ENCODE measurements at regions not wholly inside any gene's neighbourhood (a gene's known extent, or its start where the extent isn't known, plus 50 kb on each side); places are given as distances from the start of the nearest gene placed in this dataset.
"Not testable (repeated sequence)": the region's sequence is repeated elsewhere in the genome, so short reads cannot be mapped to it uniquely, and the experiment has no call there.

GRCh38 chr9:129307227-129307970 lies 129.3 kb upstream of the IER5L start:
- ATAC-seq, result no peak

DNA sequence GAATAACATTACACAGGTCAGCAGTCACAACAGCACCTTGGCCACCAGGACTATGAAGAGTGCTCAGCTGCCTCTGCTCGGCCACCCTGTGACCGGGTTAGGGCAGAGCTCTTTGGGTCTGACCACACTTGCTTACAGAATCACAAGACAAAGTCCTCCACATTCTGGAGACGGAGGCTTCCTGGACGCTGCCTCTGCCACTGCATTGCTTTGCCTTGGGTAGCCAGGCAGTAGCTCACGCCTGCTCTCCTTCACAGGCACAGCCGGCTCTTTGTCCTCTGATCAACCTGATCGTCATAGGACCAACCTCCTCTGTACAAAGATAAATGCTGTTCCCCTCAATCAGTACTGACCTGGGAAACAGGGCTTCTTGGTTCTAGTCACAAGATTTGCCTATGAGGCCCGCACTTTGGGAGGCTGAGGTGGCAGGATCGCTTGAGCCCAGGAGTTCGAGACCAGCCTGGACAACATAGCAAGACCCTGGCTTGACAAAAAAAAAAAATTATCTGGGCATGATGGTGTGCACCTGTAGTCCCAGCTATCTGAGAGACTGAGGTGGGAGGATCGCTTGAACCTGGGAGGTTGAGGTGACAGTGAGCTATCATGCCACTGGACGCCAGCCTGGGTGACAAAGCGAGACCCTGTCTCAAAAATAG lies 128.4 kb upstream of the IER5L start:
- ATAC-seq, result no peak

DNA sequence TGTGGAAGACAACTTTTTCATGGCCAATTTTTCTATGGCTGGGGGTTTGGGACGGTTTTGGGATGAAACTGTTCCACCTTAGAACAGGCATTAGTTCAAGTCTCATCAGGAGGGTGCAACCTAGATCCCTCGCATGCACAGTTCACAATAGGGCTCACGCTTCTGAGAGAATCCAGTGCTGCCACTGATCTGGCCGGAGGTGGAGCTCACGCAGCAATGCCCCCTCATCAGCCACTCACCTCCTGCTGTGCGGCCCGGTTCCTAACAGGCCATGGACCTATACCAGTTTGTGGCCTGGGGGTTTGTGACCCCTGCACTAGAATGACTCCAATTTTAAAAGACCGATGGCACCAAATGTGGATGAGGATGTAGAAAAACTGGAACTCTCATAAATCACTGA lies 127.2 kb upstream of the IER5L start:
- ATAC-seq, result no peak

GRCh38 chr9:129301941-129302340 lies 123.9 kb upstream of the IER5L start:
- no peak for ATAC-seq

DNA sequence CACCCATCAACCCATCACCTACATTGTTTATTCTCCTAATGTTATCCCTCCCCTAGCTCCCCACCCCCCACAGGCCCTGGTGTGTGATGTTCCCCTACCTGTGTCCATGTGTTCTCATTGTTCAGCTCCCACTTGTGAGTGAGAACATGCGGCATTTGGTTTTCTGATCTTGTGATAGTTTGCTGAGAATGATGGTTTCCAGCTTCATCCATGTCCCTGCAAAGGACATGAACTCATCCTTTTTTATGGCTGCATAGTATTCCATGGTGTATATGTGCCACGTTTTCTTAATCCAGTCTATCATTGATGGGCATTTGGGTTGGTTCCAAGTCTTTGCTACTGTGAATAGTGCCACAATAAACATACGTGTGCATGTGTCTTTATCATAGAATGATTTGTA lies 118.1 kb upstream of the IER5L start:
- not testable (repeated sequence) for ATAC-seq

- ATAC-seq, result peak; percentile 16
These were observed 113.0 kb upstream of the IER5L start for GRCh38 chr9:129291041-129291501.

GRCh38 chr9:129290606-129291005 lies 112.5 kb upstream of the IER5L start:
- peak; percentile 16 for ATAC-seq

- ATAC-seq, result no peak
These were observed 111.8 kb upstream of the IER5L start for GRCh38 chr9:129289883-129290282.

GRCh38 chr9:129289131-129289731 lies 111.2 kb upstream of the IER5L start:
- no peak for ATAC-seq

DNA sequence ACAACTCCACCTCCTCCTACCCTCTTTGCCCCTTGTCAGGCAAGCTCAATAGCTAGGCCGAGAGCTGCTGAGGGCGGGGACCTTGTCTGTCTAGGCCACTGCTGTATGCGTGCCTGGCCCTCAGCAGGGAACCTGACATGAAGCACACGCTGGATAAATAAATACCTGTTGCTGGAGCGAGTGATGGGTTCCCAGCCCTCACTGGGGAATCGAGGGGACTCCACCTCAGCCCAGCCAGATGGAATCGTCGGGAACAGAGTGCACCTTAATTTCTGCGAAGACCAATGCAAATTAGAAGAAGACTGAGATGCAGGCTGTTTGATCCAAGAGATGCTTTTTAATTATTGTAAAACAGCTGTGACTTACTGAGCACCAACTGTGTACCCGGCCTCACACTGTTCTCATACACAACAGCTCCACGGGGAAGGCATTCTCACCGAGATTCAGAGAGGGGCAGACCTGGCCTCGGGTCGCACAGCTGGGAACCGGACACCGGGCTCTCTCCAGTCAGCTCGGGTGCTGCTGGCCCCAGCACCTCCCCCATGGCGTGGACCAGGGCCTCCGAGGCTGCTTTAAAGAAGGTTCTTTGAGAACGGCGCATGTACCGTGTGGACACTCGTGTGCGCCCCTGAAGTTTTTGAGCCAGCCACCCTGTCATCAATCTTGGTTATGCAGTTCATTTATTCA lies 109.7 kb upstream of the IER5L start:
- no peak for ATAC-seq

DNA sequence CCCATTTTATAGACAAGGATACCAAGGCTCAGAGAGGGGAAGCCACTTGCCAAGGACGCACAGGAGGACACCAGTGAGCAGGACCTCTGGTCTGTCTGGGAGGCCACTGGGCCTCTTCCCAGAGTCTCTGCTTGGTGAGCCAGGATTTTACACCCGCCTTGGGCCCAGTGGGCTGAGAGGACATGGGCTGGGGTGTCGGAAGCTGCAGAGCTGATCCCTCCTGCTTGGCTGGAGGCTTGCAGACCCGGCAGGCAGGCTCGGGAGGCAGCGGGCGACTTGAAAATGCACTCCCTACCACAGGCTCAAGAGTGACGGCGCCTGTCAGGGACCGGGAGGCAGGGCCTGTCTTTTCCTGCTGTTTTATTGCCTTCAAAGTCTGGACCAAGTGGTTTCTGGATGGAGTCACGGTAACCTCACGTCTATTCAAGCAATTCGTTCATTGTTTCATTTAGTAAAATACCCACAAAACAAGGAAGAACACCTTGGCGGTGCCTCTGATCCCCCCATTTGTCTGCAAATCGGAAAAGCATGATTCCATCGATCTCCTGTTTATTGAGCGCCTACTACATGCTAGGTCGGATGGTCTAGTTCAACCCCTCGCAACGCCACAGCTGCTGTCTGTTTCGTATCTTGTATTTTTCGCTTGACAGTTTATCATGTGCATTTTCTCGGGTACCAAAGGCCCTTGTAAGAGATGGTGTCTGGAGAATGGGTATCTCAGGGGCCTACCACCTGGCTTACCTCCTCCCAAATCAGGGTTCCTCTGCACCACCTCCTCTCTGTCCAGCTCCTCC lies 108.1 kb upstream of the IER5L start:
- ATAC-seq, result no peak

- ATAC-seq, result no peak
These were observed 107.3 kb upstream of the IER5L start for GRCh38 chr9:129285382-129285781.

DNA sequence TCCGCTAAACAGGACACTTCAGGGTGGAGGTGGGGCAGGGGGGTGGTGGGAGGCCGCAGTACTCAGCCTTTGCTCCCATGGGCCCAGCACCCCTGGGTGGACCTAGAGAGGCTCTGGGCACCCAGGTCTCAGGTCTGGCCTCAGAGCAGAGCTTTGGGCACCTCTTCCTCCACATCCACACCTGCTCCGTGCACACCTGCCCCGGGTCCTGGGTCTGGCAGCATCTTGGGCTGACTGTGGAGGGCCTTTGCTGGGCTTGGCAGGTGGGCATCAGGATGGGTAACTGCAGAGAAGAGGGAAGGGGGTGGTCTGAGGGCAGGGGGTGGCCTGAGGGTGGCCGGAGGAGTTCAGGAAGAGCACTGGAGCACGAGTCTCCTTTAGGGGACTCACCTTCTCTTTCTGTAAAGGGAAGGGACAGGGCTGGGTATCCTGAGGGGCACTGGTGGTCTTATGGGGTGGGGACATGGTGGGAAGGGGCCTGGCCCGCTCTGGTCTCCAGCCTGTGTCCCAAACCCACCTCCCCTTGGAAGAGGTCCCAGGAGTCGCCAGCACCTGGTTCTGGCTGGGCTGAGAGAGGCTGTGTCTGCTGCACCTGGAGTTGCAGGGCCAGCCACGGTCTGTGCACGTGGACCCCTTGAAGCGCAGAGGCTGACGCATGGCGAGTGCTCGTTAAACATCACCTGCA lies 106.7 kb upstream of the IER5L start:
- ATAC-seq, result no peak

GRCh38 chr9:129283705-129284606 lies 105.9 kb upstream of the IER5L start:
- ATAC-seq, result no peak

GRCh38 chr9:129283291-129283691 lies 105.2 kb upstream of the IER5L start:
- ATAC-seq, result no peak

DNA sequence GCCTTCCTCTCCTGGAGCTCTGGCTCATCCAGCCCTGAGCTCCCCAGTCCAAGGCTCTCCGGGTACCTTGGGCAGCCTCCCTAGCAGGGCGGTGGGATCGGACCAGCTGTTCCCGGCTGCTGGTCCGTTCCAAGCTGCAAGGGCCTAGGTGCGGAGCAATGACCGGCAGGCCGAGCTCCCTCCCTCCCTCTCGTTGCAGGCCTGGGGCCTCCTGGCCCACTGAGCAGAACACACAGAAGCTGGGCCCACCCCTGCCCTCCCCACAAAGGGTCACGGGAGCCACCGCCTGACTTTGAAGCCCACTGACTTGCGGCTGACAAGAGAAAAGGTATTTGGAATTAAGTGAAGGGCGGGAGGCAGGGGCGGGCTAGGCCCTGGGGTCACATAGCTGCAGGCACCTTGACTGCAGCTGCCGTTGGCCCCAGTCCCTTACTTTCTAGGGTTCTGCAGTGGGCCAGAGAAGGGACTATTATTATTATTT lies 104.7 kb upstream of the IER5L start:
- no peak for ATAC-seq

- no peak for ATAC-seq
These were observed 104.2 kb upstream of the IER5L start for GRCh38 chr9:129282272-129282671.

DNA sequence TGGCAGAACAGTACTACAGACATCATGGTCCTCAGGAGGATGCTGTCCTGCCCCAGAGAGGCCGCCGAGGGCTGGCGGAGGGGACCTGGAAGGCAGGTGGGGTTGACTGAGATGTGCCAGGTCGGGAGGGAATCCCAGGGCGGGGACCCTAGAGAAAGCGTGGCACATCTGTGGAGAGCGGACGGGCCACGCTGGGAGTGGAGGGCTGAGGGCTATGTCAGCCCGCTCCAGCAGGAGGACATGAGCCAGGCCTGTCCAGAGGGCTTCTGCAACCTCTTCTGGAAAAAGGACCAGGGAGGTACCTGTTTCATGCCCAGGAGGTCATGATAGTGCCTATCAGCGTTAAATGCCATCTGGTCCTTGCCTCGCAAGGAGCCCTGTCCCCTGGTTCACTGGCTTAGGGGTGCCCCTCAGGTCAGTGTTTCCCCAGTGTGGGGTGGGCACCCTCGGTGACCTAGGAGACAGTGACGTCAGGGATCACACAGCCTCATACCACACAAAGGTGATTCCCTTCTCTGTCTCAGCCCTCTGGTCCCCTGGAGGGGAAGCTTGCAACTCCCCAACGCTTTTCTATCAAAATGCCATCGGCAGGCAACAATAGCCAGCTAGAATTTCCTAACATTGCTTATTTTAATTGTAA lies 103.6 kb upstream of the IER5L start:
- no peak for ATAC-seq

GRCh38 chr9:129280623-129281271 lies 102.7 kb upstream of the IER5L start:
- no peak for ATAC-seq

GRCh38 chr9:129280236-129280622 lies 102.2 kb upstream of the IER5L start:
- ATAC-seq, result no peak
